Neural cell (in vitro differentiated cells): ENCODE measurements at regions not wholly inside any gene's neighbourhood (a gene's known extent, or its start where the extent isn't known, plus 50 kb on each side); places are given as distances from the start of the nearest gene placed in this dataset.

Experiments
- H2AFZ ChIP-seq: fragments of 200-600, 300-800 bp; sonication (generic), shearing (Covaris generic); 2 replicates; pipeline ENCODE4 v1.6.0; 2014; ENCODE audit warnings: low read depth, mild to moderate bottlenecking, antibody characterized with exemption, low read length, moderate library complexity
- H3F3A ChIP-seq: fragments of 200-600 bp; shearing (Covaris generic); 2 replicates; pipeline ENCODE4 v1.6.1; 2016; ENCODE audit warnings: mild to moderate bottlenecking, moderate library complexity, mixed read lengths, antibody characterized with exemption, low read length; ENCODE audit not compliant: insufficient read depth, poor library complexity, severe bottlenecking
- H3K27ac ChIP-seq: fragments of 200-600, 300-800 bp; sonication (generic), shearing (Covaris generic); 2 replicates; pipeline ENCODE4 v1.5.1; 2014; ENCODE audit warnings: mild to moderate bottlenecking, low read length, moderate library complexity
- H3K27me3 ChIP-seq: fragments of 300-800, 200-600 bp; sonication (generic), shearing (Covaris generic); 2 replicates; pipeline ENCODE4 v1.6.0; 2014; ENCODE audit warnings: mild to moderate bottlenecking, low read depth, low read length, moderate library complexity; ENCODE audit not compliant: insufficient read depth
- H3K36me3 ChIP-seq: fragments of 300-800, 200-600 bp; sonication (generic), shearing (Covaris generic); 2 replicates; pipeline ENCODE4 v1.5.1; 2014; ENCODE audit warnings: mild to moderate bottlenecking, antibody characterized with exemption, low read length, moderate library complexity; ENCODE audit not compliant: insufficient read depth
- H3K4me2 ChIP-seq: fragments of 300-800, 200-600 bp; sonication (generic), shearing (Covaris generic); 2 replicates; pipeline ENCODE4 v1.6.0; 2014; ENCODE audit warnings: mild to moderate bottlenecking, low read length
- H3K4me3 ChIP-seq: fragments of 300-800, 200-600 bp; sonication (generic), shearing (Covaris generic); 2 replicates; pipeline ENCODE4 v1.5.1; 2014; ENCODE audit warnings: mild to moderate bottlenecking, low read length, moderate library complexity
- H3K79me2 ChIP-seq: fragments of 200-600 bp; shearing (Covaris generic); replicated peaks from 2 replicates; pipeline ENCODE4 v1.6.0; 2014; ENCODE audit warnings: mild to moderate bottlenecking, low read length, moderate library complexity; ENCODE audit not compliant: insufficient read depth
- H3K9ac ChIP-seq: fragments of 300-800, 200-600 bp; sonication (generic), shearing (Covaris generic); 2 replicates; pipeline ENCODE4 v1.6.1; 2016; ENCODE audit warnings: mild to moderate bottlenecking, low read length, mixed read lengths
- H3K9me2 ChIP-seq: fragments of 200-600 bp; shearing (Covaris generic); 2 replicates; pipeline ENCODE4 v1.6.1; 2016; ENCODE audit warnings: mild to moderate bottlenecking, low read length, mixed read lengths; ENCODE audit not compliant: insufficient read depth
- H3K9me3 ChIP-seq: fragments of 200-600, 300-800 bp; sonication (generic), shearing (Covaris generic); 2 replicates; pipeline ENCODE4 v1.6.1; 2016; ENCODE audit warnings: mild to moderate bottlenecking, mixed run types, low read length, moderate library complexity, mixed read lengths
- H4K20me1 ChIP-seq: fragments of 200-600 bp; shearing (Covaris generic); 2 replicates; pipeline ENCODE4 v1.6.1; 2016; ENCODE audit warnings: mild to moderate bottlenecking, mixed run types; ENCODE audit not compliant: insufficient read depth
- CTCF ChIP-seq: fragments of 450-650 bp; IDR thresholded peaks from 2 replicates; pipeline ENCODE4 v1.5.1; 2014; ENCODE audit warnings: antibody characterized with exemption, mild to moderate bottlenecking, moderate library complexity; ENCODE audit not compliant: poor library complexity, severe bottlenecking
- EP300 ChIP-seq: fragments of 450-650 bp; conservative IDR thresholded peaks from 2 replicates; pipeline ENCODE4 v1.6.1; 2014; ENCODE audit warnings: antibody characterized with exemption, mild to moderate bottlenecking, moderate library complexity; ENCODE audit not compliant: poor library complexity, severe bottlenecking
- EZH2 ChIP-seq: fragments of 200-600, 300-800 bp; shearing (Covaris generic), sonication (generic); IDR thresholded peaks from 2 replicates; pipeline ENCODE4 v1.6.1; 2014; ENCODE audit warnings: antibody characterized with exemption, low read length, borderline replicate concordance, mild to moderate bottlenecking; ENCODE audit not compliant: insufficient read depth, poor library complexity, severe bottlenecking
- MXI1 ChIP-seq: fragments of 450-650 bp; conservative IDR thresholded peaks from 2 replicates; pipeline ENCODE4 v1.6.1; 2014; ENCODE audit warnings: antibody characterized with exemption, mild to moderate bottlenecking; ENCODE audit not compliant: poor library complexity, severe bottlenecking
- POLR2AphosphoS5 ChIP-seq: IDR thresholded peaks from 2 replicates; pipeline ENCODE4 v1.6.1; 2012
- RAD21 ChIP-seq: fragments of 450-650 bp; conservative IDR thresholded peaks from 2 replicates; pipeline ENCODE4 v1.6.1; 2014; ENCODE audit warnings: antibody characterized with exemption, mild to moderate bottlenecking, moderate library complexity
- REST ChIP-seq: IDR thresholded peaks from 2 replicates; pipeline ENCODE4 v1.6.1; 2012; ENCODE audit warnings: borderline replicate concordance
- SMC3 ChIP-seq: fragments of 450-650 bp; conservative IDR thresholded peaks from 2 replicates; pipeline ENCODE4 v1.6.1; 2014; ENCODE audit warnings: antibody characterized with exemption, mild to moderate bottlenecking, moderate library complexity; ENCODE audit not compliant: poor library complexity
- TAF1 ChIP-seq: IDR thresholded peaks from 2 replicates; pipeline ENCODE4 v1.6.1; 2012; ENCODE audit warnings: low read depth

- Histone ChIP-seq H3K36me3 (no peaks in the 10 kb centered on the region), H2AFZ (no peak overlapping the region), H3K4me2 (no peak overlapping the region), H3K27me3 (no peaks in the 10 kb centered on the region), H3K79me2 (no peaks in the 10 kb centered on the region), H3K9ac (no peak overlapping the region), H3K27ac (peak overlapping the region; percentile 20), H3F3A (no peaks in the 10 kb centered on the region), H3K4me3 (peak overlapping the region; percentile 1), H3K9me2 (no peaks in the 10 kb centered on the region), H3K9me3 (no peaks in the 10 kb centered on the region), H4K20me1 (no peaks in the 10 kb centered on the region)
- TF ChIP-seq EZH2 (no peak), POLR2AphosphoS5 (peak; percentile 90), EP300 (peak; percentile 92), CTCF (no peak), SMC3 (peak; percentile 25), RAD21 (peak; percentile 25), MXI1 (peak; percentile 19), TAF1 (no peak), REST (peak; percentile 53)
Measured at GRCh38 chr13:105432438-105432837, 1103.0 kb downstream of the EFNB2 start.

- Histone ChIP-seq H3F3A (no peaks in the 10 kb centered on the region), H3K9ac (no peak overlapping the region), H3K27ac (no peak overlapping the region), H3K9me3 (no peaks in the 10 kb centered on the region), H3K27me3 (no peaks in the 10 kb centered on the region), H3K9me2 (no peaks in the 10 kb centered on the region), H3K36me3 (no peaks in the 10 kb centered on the region), H3K4me3 (no peak overlapping the region), H4K20me1 (no peaks in the 10 kb centered on the region), H2AFZ (no peak overlapping the region), H3K4me2 (no peak overlapping the region), H3K79me2 (no peaks in the 10 kb centered on the region)
- TF ChIP-seq SMC3 = no peak
- TF ChIP-seq EP300 = no peak
Measured at GRCh38 chr13:105428811-105429210, 1106.7 kb downstream of the EFNB2 start.

GRCh38 chr13:105426441-105426840 lies 1109.0 kb downstream of the EFNB2 start:
- TF ChIP-seq CTCF (no peak), REST (peak; percentile 47), POLR2AphosphoS5 (peak; percentile 92), EZH2 (no peak), TAF1 (no peak), SMC3 (peak; percentile 48), RAD21 (peak; percentile 42), EP300 (peak; percentile 93)
- H3K27me3 ChIP-seq = no peaks in the 10 kb centered on the region
- no peak overlapping the region for H3K4me3 ChIP-seq
- no peaks in the 10 kb centered on the region for H3K9me3 ChIP-seq
- no peaks in the 10 kb centered on the region for H3F3A ChIP-seq
- H4K20me1 ChIP-seq = no peaks in the 10 kb centered on the region
- H3K9me2 ChIP-seq = no peaks in the 10 kb centered on the region
- H3K79me2 ChIP-seq = no peaks in the 10 kb centered on the region
- H2AFZ ChIP-seq = no peak overlapping the region
- no peaks in the 10 kb centered on the region for H3K36me3 ChIP-seq
- no peak overlapping the region for H3K9ac ChIP-seq
- H3K4me2 ChIP-seq = peak overlapping the region; percentile 17
- H3K27ac ChIP-seq = peak overlapping the region; percentile 78
